Pancreas (tissue), 10 donors: ENCODE measurements at regions not wholly inside any gene's neighbourhood (a gene's known extent, or its start where the extent isn't known, plus 50 kb on each side); places are given as distances from the start of the nearest gene placed in this dataset.

Experiments
- ATAC-seq, 4 donors: fragments of 200-7000 bp; cut with Tn5 transposase; one replicate each; pipeline versions ENCODE4 v1.8.0 to v1.9.1; 2020; ENCODE audit warnings: mild to moderate bottlenecking in 4 of 4, moderate library complexity in 4 of 4
- DNase-seq, 6 donors: peaks; one replicate each; pipeline ENCODE4 v3.0.0-alpha.2; 2020
- FAIRE-seq: peaks from 2 replicates; lab custom pipeline; 2012; peaks lifted over from hg19 to GRCh38; lab: Jason Lieb, UNC
- H3K27ac ChIP-seq, 4 donors: fragments of 200-600 bp; sonication (generic); 1 replicate in 3 of 4; 2 replicates in 1 of 4; pipeline versions ENCODE4 v1.5.0 to v1.8.0; 2020
- H3K27me3 ChIP-seq, 4 donors: fragments of 200-600 bp; one replicate each; pipeline ENCODE4 v1.8.0; 2021
- H3K36me3 ChIP-seq, 3 donors: fragments of 200-600 bp; sonication (generic) in 1 of 3; one replicate each; pipeline versions ENCODE4 v1.5.0 to v1.8.0; 2020 to 2021
- H3K4me1 ChIP-seq, 3 donors: fragments of 200-600 bp; one replicate each; pipeline ENCODE4 v1.8.0; 2021
- H3K4me3 ChIP-seq, 4 donors: fragments of 200-600 bp; sonication (generic) in 2 of 4; one replicate each; pipeline versions ENCODE4 v1.5.0 to v1.8.0; 2020 to 2021
- H3K9me3 ChIP-seq, 4 donors: fragments of 200-600 bp; one replicate each; pipeline ENCODE4 v1.8.0; 2021
- WGBS, 2 donors: extraction: QIAGEN DNeasy Blood & Tissue Kit; methylation state at CpG; one replicate each; pipeline ENCODE4 v1.1.7; 2013; 5-methylcytosine and 5-hydroxymethylcytosine counted together
- intact Hi-C, 3 donors: fragments of 100-400 bp; cut with DNase I; formaldehyde crosslinking; loops; one replicate each; pipeline versions ENCODE4 v1.11.1 to v1.14.2; 2022
- TF ChIP-seq, protein P1 (sequence below), 4 donors: fragments of 200-600 bp; sonication (generic) in 3 of 4; IDR thresholded peaks; one replicate each; pipeline versions ENCODE4 v1.5.0 to v1.8.0; 2021; ENCODE audit warnings: antibody characterized with exemption in 4 of 4
- donor health status: healthy with polysubstance abuse.
- donor health status: DM: no; HTN: no; CAD: no; lungs with moderate emphysema.
- donor health status: DM: no; HTN: no; CAD: no.
- donor health status: control.
- donor health status: control.
- donor health status: Bipolar disorder and iron deficiency.
- donor health status: DM: yes; HTN: yes; CAD: no.
- donor health status: DM: no; HTN: no; CAD: no.
- donor health status: DM: no; HTN: no; CAD: no.
- donor health status: DM: yes; HTN: yes; CAD: no.

- DNase-seq (no peak), ATAC-seq (peak; percentile 80 to 92 (median 85)), FAIRE-seq (no peak)
- peaks cover 0 to 8% (median 8%) of the 10 kb centered on the region in 3 donors for H3K4me1 ChIP-seq
- H3K27me3 ChIP-seq = no peaks in the 10 kb centered on the region
- TF ChIP-seq, protein P1, sequence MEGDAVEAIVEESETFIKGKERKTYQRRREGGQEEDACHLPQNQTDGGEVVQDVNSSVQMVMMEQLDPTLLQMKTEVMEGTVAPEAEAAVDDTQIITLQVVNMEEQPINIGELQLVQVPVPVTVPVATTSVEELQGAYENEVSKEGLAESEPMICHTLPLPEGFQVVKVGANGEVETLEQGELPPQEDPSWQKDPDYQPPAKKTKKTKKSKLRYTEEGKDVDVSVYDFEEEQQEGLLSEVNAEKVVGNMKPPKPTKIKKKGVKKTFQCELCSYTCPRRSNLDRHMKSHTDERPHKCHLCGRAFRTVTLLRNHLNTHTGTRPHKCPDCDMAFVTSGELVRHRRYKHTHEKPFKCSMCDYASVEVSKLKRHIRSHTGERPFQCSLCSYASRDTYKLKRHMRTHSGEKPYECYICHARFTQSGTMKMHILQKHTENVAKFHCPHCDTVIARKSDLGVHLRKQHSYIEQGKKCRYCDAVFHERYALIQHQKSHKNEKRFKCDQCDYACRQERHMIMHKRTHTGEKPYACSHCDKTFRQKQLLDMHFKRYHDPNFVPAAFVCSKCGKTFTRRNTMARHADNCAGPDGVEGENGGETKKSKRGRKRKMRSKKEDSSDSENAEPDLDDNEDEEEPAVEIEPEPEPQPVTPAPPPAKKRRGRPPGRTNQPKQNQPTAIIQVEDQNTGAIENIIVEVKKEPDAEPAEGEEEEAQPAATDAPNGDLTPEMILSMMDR (IDR thresholded peaks at IDR 0.05) = no peak
- WGBS, 2 donors = 25 to 31% methylated on average over 1 of the region's 1 CpG
- H3K36me3 ChIP-seq = no peaks in the 10 kb centered on the region
- peak overlapping the region in 2 of 4 donors; percentile 0 to 29 for H3K27ac ChIP-seq
- H3K9me3 ChIP-seq = no peaks in the 10 kb centered on the region
- no peak overlapping the region for H3K4me3 ChIP-seq
- intact Hi-C loops = no loop called here
These were observed 327.9 kb downstream of the CXXC4 start for GRCh38 chr4:104166749-104167148.

GRCh38 chr4:104163820-104164219 is 330.9 kb downstream of the CXXC4 start:
- DNase-seq = no peak
- Histone ChIP-seq H3K4me1 (peaks cover 0 to 8% (median 8%) of the 10 kb centered on the region in 3 donors), H3K4me3 (no peak overlapping the region), H3K36me3 (no peaks in the 10 kb centered on the region), H3K27me3 (no peaks in the 10 kb centered on the region), H3K9me3 (no peaks in the 10 kb centered on the region), H3K27ac (no peak overlapping the region)
- ATAC-seq = no peak
- intact Hi-C loops = no loop called here
- no peak for FAIRE-seq
- TF ChIP-seq, protein P1 (IDR thresholded peaks at IDR 0.05) = no peak
- 64 to 77% methylated on average over 1 of the region's 1 CpG for WGBS, 2 donors

- TF ChIP-seq, protein P1 (IDR thresholded peaks at IDR 0.05) = no peak
- intact Hi-C loops = no loop called here
- FAIRE-seq = no peak
These were observed 348.6 kb downstream of the CXXC4 start for GRCh38 chr4:104146048-104146447.

GRCh38 chr4:104138116-104138515 is 356.6 kb downstream of the CXXC4 start:
- TF ChIP-seq, protein P1 (IDR thresholded peaks at IDR 0.05) = no peak
- intact Hi-C loops = no loop called here
- no peaks in the 10 kb centered on the region for H3K4me1 ChIP-seq
- 95% methylated on average over 1 of the region's 1 CpG for WGBS, 2 donors
- no peaks in the 10 kb centered on the region for H3K36me3 ChIP-seq
- no peak for DNase-seq
- FAIRE-seq = no peak
- no peaks in the 10 kb centered on the region for H3K9me3 ChIP-seq
- no peak overlapping the region for H3K27ac ChIP-seq
- H3K4me3 ChIP-seq = no peak overlapping the region
- no peaks in the 10 kb centered on the region for H3K27me3 ChIP-seq
- ATAC-seq = no peak

More at GRCh38 chr4:104146048-104146447, 348.6 kb downstream of the CXXC4 start:
- no peak for ATAC-seq
- WGBS, 2 donors = 92 to 93% methylated on average over 1 of the region's 1 CpG
- Histone ChIP-seq H3K9me3 (no peaks in the 10 kb centered on the region), H3K36me3 (no peaks in the 10 kb centered on the region), H3K4me3 (no peak overlapping the region), H3K27me3 (no peaks in the 10 kb centered on the region), H3K27ac (no peak overlapping the region), H3K4me1 (no peaks in the 10 kb centered on the region)
- no peak for DNase-seq

DNA sequence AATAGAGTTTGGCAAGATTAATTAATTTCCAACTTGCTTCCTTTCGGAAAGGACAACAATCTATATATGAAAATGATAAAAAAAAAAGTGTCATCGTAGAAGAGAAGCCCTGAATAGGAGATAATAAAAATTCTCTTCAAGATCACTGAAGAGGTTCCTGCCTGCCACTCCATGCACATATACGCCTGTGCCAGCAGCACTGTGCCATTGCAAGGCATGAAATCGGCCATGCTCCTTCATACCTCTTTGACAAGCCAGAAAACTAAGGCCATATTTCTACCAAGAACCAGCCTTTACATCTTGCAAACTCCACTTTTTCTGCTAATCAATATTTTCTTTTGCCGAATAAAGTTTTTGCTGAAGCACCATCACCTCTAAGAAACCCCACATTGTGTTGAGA is 365.5 kb downstream of the CXXC4 start:
- intact Hi-C loops = no loop called here
- peak overlapping the region in 1 of 4 donors; percentile 7 for H3K4me3 ChIP-seq
- DNase-seq (peak in 1 of 6 donors; percentile 26), FAIRE-seq (no peak), ATAC-seq (peak; percentile 47 to 62 (median 60))
- no peaks in the 10 kb centered on the region for H3K27me3 ChIP-seq
- H3K4me1 ChIP-seq = peaks cover 12 to 36% (median 25%) of the 10 kb centered on the region in 3 donors
- no peaks in the 10 kb centered on the region for H3K36me3 ChIP-seq
- TF ChIP-seq, protein P1 (IDR thresholded peaks at IDR 0.05) = no peak
- H3K9me3 ChIP-seq = no peaks in the 10 kb centered on the region
- peak overlapping the region; percentile 22 to 77 (median 50) for H3K27ac ChIP-seq
- 38 to 43% methylated on average over 5 of the region's 5 CpGs for WGBS, 2 donors
